ENCODE measurements at regions not wholly inside any gene's neighbourhood (a gene's known extent, or its start where the extent isn't known, plus 50 kb on each side); places are given as distances from the start of the nearest gene placed in this dataset.

DNA sequence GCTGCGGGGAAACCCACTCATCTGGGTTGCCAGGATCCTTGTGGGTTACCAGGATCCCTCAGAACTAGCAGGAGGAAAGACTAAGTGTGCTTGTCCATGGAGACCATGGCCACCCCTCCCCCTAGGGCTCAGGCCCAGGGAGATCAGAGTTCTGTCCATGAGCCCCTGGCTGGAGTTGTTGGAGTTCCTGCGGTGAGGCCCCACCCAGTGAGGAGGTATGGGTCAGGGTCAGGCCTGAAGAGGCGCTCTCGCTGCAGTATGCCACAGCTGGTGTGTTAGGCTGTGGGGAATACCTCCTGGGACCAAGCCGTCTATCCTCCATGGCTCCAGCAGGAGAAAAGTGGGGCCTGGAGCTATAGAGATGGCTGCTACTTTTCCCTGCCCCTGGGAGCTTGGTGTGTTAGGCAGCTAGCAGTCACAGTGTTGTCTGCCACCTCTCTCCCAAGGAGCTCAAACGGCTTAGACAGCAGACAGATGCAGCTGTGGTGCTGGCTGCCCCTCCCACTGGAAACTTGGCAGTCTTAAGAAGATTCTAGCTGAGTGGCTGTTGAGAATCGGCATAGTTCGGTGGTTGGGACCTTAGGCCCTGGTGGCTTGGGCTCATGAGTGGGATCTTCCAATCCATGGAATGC, 240.3 kb upstream of the CELF4 start:
- TF ChIP-seq POLR2A (IDR thresholded peaks at IDR 0.05), result no peak
- TF ChIP-seq, protein P1, sequence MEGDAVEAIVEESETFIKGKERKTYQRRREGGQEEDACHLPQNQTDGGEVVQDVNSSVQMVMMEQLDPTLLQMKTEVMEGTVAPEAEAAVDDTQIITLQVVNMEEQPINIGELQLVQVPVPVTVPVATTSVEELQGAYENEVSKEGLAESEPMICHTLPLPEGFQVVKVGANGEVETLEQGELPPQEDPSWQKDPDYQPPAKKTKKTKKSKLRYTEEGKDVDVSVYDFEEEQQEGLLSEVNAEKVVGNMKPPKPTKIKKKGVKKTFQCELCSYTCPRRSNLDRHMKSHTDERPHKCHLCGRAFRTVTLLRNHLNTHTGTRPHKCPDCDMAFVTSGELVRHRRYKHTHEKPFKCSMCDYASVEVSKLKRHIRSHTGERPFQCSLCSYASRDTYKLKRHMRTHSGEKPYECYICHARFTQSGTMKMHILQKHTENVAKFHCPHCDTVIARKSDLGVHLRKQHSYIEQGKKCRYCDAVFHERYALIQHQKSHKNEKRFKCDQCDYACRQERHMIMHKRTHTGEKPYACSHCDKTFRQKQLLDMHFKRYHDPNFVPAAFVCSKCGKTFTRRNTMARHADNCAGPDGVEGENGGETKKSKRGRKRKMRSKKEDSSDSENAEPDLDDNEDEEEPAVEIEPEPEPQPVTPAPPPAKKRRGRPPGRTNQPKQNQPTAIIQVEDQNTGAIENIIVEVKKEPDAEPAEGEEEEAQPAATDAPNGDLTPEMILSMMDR (IDR thresholded peaks at IDR 0.05), result no peak

All from testis (tissue), 2 donors.